ENCODE measurements at regions not wholly inside any gene's neighbourhood (a gene's known extent, or its start where the extent isn't known, plus 50 kb on each side); places are given as distances from the start of the nearest gene placed in this dataset.
A peak's percentile ranks its signal among the peaks of the same experiment; 100 is the strongest.
"Not testable (repeated sequence)": the region's sequence is repeated elsewhere in the genome, so short reads cannot be mapped to it uniquely, and the experiment has no call there.

DNA sequence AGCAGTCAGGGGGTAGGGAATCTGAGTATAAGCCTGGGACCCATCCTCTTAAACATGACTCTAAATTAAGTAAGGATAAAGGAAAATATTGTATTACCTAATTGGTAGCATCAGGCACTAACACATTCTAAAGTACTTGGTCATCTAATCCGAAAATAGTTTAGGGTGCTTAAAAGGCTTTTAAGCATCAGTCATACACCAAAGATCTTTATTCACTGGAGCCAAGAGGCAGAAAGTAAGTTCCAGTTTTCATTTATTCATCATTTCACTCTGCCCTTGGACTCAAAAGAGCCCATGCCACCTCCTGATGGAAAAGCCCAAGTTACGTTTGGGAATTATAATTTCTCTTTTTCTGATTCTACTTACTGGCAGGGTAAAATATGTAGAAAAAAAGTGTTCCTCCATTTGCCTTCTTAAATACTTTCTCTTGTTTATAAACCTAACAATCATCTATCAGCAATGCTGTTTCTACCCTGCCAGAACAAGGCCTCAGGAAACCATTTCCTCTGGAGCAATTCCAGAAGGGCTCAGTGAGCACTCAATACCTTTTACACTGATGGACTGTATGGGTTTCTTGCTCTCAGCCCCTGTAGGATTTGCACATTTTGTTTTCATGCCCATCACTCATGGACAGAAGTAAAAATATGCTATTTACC lies 120.1 kb upstream of the SLC5A12 start:
- no peak for DNase-seq

DNA sequence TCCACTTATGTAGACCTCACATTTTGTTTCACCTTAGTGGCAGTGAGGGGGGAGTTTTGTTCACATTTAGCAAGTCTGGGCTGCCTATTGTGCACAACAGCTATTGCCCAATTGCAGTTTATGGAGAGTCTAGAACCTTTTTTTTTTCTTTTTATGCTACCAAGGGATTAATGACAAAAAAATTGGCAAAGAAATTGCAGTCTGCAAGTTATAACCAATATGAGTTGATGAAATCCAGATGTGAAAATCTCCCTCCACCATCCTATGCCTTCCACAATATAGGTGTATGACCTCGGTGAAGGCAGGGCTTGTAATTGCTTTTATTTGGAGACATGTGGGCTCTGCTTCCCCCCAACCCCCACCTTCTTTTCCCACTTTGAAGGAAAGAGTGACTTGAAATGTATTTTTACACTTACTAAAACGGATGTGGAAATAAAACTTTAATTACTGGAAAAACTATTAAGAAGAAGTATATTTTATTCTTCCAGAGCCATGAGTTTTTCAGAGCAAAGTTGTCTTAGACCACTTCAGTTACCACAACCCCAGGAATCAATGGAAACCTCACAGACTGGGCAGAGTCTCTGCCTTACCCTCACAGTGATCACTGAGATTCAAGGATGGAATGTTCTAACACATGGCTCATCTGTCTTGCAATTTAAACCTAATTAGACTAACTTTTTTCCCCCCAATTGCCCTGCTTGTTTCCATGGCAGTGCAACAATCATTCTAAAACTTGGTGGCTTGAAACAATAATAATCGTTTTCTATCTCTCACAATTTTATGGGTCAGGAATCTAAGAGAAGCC lies 120.8 kb upstream of the SLC5A12 start:
- DNase-seq: no peak

DNA sequence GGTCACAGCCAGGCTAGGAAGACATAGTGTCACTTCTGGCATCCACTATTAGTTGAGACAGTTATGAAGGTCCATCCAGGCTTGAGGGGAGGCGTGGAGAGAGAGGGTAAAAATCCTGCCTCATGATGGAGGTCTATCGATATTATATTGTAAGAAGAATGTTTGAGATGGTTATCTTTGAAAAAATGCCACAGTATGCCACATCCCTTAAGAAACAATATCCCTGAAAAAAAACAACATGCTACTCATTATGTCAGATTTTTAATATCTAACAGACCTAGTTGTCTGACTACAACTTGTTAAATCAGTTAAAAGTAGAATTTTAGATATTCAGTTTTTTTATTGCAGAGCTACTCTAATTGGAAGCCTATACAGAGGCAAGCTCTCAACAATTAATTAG lies 121.7 kb upstream of the SLC5A12 start:
- no peak for DNase-seq

DNA sequence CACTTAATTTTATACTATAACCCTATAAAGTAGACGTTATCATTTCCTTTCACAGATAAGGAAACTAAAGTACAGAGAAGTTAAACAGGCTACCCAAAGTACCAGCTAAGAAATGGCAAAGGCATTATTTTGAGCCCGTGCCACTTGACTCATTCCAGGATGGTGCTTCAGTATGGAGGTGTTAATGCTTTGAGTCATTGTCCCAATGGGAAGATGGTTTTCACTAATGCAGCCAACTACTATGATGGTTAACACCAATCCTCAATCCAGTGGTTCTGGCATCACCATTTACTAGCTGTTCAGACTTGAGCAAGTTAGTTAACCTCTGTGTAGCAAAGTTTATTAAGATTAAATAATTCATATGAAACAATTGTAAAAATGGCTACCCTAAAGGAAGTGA lies 123.1 kb upstream of the SLC5A12 start:
- DNase-seq: no peak

DNA sequence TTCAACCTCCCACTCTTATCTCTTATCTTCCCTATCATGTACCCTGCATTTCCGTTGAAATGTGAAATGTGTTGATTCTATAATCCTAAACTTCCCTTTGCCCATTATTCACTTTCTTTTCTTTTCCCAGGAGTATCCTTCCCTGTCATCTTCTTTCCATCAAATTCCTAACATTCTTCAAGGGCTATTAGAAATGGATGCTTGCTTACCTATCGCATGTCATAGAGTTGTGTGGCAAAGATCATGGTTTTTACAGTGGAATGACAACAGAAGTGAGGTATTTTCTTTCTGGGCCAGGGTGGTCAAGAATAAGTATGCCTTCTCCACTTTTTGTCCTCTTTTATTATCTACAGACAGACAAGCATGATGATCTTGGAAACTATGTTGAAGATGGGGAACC lies 124.4 kb upstream of the SLC5A12 start:
- DNase-seq: no peak

DNA sequence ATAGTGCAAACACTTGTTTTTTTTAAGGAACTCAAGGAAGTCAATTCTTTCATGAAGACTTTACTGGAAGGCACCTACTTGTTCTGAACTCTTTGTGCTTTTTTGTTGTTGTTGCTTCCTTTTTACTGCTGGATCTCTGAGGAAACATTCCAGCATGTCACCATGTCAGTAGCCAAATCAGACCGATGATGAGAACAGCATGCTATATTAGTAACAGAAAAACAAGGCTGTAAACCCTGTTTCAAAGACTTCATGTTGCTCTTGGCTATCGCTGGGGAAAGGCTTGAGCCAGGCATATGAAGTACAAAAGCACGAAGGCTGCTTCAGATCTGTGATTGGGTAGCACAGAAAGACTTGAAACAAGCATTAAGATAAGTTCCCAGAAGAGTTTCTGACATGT lies 125.6 kb upstream of the SLC5A12 start:
- DNase-seq: no peak

DNA sequence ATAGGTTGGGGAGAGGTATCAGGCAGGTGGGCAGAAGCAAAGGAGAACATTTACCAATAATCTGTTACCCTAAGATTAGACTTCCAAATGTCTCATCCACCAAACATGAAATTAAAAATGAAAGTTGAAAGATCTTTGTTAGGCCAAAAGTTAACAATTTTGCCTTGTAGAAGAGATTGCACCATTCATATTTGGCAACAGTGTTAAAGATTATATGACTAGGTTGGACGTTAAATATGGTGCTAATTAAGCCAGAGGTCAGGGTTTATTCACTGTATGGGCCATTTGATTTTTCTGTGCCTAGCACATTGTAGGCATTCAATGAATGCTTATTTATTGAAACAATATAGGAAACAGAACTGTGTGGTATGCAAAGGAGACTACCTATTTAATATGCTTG lies 126.1 kb upstream of the SLC5A12 start:
- DNase-seq: no peak

DNA sequence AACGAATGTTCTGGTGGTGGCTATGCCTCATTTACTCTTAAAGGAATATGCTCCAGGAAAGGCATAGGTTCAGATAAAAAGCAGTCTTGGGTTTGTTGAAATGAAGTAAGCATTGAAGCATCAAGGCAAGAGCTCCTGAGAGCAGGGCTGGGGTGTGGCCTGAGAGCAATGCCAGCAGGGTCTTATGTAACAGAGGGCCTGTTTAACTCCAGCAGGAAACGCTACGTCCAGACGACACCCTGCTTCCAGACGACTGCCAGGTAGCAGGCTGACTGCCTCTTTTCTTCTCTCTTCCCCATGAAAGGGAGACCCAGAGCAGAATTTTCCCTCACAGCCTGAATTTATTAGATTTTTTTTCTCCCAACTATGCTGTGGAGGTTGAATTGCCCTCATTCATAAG lies 127.2 kb upstream of the SLC5A12 start:
- no peak for DNase-seq

DNA sequence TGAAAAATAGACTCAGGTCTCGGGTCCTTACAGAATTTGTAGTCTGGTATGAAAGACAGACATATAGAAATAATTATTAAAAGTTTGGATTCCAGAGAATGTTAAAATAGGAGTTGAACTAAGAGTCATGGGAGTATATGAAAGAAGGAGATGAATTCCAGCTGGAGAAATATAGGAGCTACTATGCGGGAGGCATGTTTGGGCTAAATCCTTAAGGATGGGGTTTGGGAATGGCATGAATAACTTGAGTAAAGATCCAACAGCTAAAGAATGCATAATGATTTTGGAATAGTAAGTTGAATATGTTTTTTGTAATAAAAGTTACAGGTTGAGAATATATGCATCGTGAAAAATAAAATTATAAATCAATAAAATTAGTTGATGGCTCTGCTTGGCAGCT lies 129.4 kb upstream of the SLC5A12 start:
- DNase-seq: no peak

DNA sequence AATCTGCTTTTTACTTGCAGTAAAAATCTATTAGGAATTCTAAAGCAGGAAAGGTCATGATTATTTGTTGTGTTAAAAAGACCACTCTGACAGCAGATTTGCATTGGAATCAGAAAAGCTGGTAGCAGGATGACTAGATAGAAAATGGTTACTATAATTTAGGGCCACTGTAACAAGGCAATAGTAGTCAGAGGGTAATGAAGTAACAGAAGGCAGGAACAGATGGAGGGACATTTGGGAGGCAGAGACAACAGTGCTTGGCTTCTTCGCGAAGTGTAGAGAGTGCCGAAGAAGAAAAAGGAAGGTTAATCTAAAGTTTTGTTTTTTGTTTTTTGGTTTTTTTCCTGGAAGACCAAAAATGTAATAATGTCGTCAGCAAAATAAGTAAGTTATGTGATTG lies 129.8 kb upstream of the SLC5A12 start:
- peak; percentile 89 for DNase-seq

DNA sequence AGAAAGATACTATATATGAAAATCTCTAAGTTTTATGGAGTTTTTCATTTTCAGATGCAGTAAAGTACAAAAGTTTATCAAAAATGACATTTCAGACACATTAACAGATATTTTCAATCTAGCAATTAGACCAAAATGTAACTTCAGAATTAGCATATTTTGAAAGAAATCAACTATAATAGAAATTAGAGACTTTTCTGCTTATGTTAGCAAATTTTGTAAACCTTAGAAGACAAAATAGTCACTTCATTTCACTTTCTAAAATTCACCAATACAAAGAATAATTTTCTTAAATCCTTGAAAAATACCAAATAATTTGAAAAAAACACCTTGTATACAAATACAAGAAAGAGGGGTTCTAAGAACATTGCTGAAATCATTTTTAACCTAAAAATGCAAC lies 135.8 kb upstream of the FIBIN start:
- DNase-seq: no peak

DNA sequence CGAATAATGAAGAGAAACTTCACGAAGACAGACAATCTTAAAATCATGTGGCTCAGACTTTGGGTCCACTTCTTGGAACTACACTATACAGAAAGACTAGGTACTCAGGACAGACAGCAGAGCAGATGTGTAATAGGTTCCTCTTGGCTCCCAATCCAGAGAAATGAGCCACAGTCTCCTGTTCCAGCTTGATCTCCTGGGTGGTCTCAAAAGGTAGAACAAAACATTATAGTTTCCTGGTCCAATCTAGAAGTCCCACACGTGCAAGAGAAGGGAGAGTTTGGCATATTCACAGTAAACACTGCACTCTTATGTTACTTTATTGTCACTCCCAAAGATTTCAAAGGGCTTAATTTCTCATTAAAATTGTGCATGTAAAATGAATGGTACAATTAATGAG lies 134.5 kb upstream of the FIBIN start:
- DNase-seq: no peak

DNA sequence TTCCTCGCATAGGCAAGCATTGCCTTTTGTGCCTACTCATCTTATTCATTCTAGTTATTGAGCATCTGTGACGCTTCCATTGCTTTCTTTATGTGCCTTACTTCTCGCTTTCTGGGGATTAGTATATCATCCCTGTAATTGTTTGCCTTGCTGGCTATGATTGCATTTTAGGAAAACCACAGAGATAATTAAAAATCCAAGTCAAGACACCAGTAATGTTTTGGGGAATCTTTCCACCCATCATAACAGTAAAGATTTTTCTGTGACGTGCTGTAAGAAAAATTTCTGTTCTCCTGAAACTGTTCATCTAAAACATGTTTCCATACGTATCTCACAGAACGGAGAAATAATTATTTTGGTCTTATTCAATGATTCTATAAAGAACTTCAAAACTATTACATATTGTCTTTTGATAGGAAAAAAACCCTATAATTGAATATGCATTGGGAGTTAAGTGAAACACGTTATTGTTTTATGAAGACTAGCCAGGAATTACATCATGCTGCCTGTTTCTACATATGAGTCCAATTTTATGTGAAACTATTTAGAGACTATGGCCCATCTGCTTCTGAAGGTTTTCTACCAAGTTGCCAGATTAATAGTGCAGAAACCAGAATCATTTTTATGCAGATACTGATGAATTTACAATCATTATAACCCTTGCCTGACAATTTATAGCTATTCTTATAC lies 133.7 kb upstream of the FIBIN start:
- DNase-seq: no peak

DNA sequence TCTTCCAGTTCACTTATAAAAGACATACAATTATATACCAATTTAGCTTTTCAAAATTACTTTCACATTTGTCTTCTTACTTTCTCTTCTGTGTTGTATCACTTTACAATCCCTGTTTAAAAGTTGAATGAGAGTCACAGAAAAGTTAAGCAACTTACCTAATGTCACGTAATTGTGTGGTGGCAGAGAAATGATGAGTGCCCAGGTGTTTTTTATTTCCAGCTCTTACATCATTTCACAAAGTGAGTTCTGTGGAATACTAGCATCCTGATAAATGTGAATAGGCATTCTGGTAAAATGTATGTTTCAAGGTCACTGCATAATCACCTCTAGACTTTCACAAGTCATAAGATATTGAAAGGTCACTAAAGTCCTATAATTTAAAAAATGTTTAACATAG lies 133.0 kb upstream of the FIBIN start:
- DNase-seq: no peak

DNA sequence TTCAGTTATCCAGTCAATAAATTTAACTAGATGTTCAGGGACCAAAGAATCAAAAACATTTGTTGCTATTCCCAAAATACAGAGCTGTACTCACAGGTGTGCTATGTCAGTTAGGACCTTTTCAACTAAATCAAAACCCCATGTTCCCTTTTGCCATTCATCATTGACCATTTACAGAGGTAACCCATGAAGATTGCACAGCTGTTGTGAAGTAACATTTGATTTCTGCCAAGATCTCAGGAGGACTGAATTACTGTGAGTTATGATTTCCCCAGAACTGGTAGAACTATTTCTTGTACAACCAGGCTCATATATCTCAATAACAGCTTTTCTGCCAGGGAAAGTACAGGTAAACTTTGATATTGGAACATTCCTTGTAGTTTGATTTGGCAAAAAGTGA lies 131.1 kb upstream of the FIBIN start:
- no peak for DNase-seq

DNA sequence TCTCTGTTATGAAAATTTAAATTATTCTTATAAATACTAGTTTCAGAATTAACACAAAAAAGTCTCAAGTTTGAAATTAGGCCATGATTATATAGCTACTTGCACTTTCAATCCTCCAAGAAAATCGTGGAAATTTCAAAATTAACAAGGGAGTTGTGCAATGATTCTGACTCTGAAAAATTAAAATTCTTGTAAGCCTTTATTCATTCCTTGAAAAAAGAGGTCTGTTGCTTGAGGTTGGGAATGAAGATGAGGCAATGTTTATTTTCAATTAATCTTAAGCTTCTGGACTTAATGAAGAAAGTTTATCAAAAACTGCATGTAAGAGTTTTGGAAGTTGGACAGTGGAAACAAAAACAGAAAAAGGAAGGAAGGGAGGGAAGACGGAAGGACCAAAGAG lies 128.2 kb upstream of the FIBIN start:
- DNase-seq: no peak

DNA sequence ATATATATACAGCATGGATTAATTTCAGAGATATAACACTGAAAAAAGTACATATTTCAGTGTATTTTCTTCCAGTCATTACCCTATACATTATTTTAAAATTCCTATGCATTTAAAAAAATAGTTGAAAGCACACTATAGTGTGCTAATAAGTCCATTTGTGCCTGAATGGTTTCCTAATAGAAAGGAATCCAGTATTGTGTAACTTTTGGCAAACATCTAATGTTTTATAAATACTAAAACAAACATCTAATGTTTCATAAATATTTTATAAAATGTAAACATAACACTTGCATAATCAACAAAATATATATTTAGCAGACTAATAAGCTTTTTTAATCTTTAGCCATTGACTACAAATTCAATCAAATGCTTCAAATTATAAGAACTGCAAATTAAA lies 126.6 kb upstream of the FIBIN start:
- no peak for DNase-seq

DNA sequence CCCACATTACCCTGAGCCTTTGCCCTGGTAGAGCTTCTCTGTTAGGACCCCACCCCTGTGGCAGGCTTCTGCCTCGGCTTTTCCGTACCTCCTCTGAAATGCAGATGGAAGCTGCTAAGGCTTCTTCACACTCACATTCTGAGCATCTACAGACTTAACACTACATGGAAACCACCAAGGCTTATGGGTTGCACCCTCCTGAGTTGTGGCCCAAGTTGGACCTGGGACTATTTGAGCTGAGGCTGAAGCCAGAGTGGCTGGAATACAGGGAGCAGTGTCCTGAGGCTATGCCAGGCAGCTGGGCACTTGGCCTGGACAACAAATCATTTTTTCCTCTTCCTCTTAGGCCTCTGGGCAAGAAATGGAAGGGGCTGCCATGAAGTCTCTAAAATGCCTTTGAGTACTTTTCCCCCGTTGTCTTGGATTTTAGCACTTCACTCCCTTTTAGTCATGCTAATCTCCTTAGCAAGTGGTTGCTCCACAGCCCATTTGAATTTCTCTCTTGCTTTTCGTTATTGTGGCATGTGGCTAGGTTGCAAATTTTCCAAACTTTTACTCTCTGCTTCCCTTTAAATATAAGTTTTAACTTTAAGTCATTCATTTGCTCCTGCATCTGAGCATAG lies 114.8 kb upstream of the FIBIN start:
- DNase-seq: no peak

DNA sequence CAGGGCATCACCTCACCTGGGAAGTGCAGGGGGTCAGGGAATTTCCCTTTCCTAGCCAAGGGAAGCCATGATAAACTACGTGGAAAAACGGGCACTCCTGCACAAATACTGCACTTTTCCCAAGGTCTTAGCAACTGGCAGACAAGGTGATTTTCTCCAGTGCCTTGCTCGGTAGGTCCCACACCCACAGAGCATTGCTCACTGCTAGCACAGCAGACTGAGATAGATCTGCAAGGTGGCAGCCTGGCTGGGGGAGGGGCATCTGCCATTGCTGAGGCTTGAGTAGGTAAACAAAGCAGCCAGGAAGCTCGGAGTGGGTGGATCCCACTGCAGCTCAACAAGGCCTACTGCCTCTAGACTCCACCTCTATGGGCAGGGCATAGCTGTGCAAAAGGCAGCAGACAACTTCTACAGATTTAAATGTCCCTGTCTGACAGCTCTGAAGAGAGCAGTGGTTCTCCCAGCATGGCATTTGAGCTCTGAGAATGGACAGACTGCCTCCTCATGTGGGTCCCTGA lies 111.5 kb upstream of the FIBIN start:
- not testable (repeated sequence) for DNase-seq

DNA sequence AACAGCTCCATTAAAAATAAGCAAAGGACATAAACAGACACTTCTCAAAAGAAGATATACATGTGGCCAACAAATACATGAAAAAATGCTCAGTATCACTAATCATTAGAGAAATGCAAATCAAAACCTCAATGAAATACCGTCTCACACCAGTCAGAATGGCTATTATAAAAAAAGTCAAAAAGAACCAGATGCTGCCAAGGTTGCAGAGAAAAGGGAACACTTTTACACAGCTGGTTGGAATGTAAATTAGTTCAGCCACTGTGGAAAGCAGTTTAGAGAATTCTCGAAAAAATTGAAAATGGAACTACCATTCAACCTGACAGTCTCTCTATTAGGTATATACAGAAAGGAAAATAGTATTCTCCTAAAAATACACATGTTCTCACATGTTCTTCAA lies 102.4 kb upstream of the FIBIN start:
- DNase-seq: no peak

DNA sequence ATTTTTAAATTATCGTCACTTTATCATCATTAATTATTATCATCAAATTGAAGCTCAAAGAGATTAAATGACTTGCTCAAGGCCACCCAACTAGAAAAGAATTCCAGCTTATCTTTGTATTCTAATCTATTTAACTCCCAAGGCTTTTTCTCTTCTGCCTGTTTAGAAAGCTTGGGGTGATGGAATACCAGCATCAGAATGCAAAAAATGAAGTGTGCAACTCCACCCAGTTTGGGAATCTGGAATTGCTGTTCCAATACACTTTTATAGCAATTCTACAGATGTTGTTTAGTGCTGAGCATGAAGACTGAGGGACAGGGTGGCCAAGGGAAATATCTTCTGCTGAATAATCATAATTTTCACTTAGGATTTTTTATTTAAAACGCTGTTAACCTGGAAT lies 97.2 kb upstream of the FIBIN start:
- no peak for DNase-seq

DNA sequence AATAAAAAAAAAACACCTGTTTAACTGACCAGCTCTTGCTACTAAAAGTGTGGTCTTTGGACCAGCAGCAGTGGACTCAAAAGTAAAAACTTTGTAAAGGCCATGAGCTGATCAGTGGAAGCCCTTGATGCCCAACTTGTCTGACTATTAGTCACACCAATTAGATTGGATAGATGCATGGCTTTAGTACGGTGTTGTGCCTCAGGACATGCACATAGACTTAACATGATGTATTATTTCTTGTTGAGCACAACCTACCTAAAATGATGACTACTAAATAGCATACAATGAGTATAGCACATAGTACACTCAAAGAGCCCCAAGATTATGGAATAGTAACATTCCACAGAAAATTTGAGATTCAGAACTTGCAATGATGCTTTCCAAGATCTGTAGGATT lies 95.1 kb upstream of the FIBIN start:
- no peak for DNase-seq

DNA sequence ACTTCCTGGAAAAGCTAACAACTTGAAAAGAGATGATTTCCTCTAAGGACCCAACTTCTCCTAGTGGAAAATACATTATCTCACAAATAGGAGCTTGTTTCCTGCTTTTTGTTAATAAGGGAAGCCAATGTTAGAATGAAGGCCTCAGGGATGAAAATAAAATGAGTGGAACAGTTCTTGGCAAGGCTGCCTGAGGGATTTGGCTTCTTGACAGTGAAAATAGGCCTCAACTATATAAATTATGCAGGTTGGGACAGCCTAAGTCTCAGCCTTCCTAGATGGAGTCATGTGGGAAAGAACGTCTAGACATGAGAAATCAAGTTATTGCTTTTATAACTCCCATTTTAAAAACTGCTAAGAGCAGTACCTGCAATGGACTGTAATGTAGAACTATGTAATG lies 92.8 kb upstream of the FIBIN start:
- DNase-seq: no peak

DNA sequence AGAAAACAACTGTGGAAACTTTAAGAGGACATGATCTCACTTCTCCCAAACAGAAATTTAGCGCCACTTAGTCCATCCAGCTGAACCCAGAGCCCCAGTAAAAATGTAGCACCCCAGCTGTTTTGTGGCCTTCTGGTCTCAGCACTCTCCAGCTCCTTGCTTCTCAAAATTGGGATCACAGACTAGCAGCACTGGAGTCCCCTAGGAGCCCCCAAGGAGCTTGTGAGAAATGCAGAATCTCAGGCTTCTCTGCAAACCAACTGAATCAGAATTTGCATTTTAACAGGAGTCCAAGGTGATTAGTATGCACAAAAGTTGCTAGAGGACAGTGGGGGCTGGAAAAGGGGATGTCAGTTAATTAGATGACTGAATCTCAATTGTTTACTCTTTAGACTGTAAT lies 89.8 kb upstream of the FIBIN start:
- DNase-seq: no peak
